ENCODE measurements at regions not wholly inside any gene's neighbourhood (a gene's known extent, or its start where the extent isn't known, plus 50 kb on each side); places are given as distances from the start of the nearest gene placed in this dataset.

- no peak for DNase-seq
These were observed 640.5 kb downstream of the DHX35 start for GRCh38 chr20:39602649-39603048.

- no peak for DNase-seq
These were observed 638.7 kb downstream of the DHX35 start for GRCh38 chr20:39600871-39601270.

GRCh38 chr20:39600156-39600555, 638.0 kb downstream of the DHX35 start:
- DNase-seq: no peak

- no peak for DNase-seq
These were observed 634.4 kb downstream of the DHX35 start for GRCh38 chr20:39596554-39596953.

GRCh38 chr20:39592371-39592770, 630.2 kb downstream of the DHX35 start:
- DNase-seq: no peak

- no peak for DNase-seq
These were observed 626.1 kb downstream of the DHX35 start for GRCh38 chr20:39588148-39588757.

GRCh38 chr20:39581034-39581433, 618.9 kb downstream of the DHX35 start:
- no peak for DNase-seq

- no peak for DNase-seq
These were observed 614.6 kb downstream of the DHX35 start for GRCh38 chr20:39576771-39577170.

- DNase-seq: no peak
These were observed 611.9 kb downstream of the DHX35 start for GRCh38 chr20:39574061-39574460.

- no peak for DNase-seq
These were observed 609.0 kb downstream of the DHX35 start for GRCh38 chr20:39571171-39571570.

- no peak for DNase-seq
These were observed 606.0 kb downstream of the DHX35 start for GRCh38 chr20:39568109-39568508.

GRCh38 chr20:39563349-39563748, 601.2 kb downstream of the DHX35 start:
- no peak for DNase-seq

GRCh38 chr20:39554341-39554740, 592.2 kb downstream of the DHX35 start:
- DNase-seq: no peak

- DNase-seq: no peak
These were observed 591.0 kb downstream of the DHX35 start for GRCh38 chr20:39553120-39553519.

- no peak for DNase-seq
These were observed 587.6 kb downstream of the DHX35 start for GRCh38 chr20:39549733-39550132.

- no peak for DNase-seq
These were observed 585.6 kb downstream of the DHX35 start for GRCh38 chr20:39547546-39548408.

GRCh38 chr20:39541136-39541803, 579.1 kb downstream of the DHX35 start:
- no peak for DNase-seq

- DNase-seq: no peak
These were observed 576.2 kb downstream of the DHX35 start for GRCh38 chr20:39538317-39538716.

GRCh38 chr20:39535301-39535700, 573.2 kb downstream of the DHX35 start:
- no peak for DNase-seq

- DNase-seq: no peak
These were observed 572.7 kb downstream of the DHX35 start for GRCh38 chr20:39534846-39535245.

GRCh38 chr20:39533858-39534257, 571.7 kb downstream of the DHX35 start:
- no peak for DNase-seq

GRCh38 chr20:39532205-39532604, 570.1 kb downstream of the DHX35 start:
- DNase-seq: no peak

- DNase-seq: no peak
These were observed 566.3 kb downstream of the DHX35 start for GRCh38 chr20:39528436-39528835.

- DNase-seq: no peak
These were observed 562.3 kb downstream of the DHX35 start for GRCh38 chr20:39524371-39524911.
